ENCODE measurements at regions not wholly inside any gene's neighbourhood (a gene's known extent, or its start where the extent isn't known, plus 50 kb on each side); places are given as distances from the start of the nearest gene placed in this dataset.

DNA sequence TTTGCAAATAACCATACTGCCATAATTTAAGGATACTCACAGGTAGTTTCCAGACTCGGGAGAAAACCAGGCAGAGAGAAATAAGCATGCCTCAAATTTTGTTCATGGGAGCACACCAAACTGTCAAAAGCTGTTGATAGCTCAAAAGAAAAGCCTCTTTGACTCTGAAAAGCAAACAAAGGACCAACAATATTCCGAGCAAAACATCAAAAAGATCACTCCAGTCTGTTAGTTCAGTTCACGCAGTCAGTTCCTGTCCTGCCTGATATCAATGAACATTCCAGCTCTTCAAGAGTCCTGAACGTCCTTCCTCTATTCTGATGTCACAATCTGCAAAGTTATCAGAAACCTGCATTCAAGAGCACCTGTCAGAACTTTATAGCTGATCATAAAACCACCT, 78.7 kb downstream of the RRM2 start:
- DNase-seq (ENCODE audit: low spot score in 2 of 2) = no peak
- 86% methylated on average over 4 of the region's 4 CpGs for WGBS
- no peaks in the 10 kb centered on the region for H3K27me3 ChIP-seq
- no peaks in the 10 kb centered on the region for H3K4me1 ChIP-seq
- H3K36me3 ChIP-seq = no peaks in the 10 kb centered on the region
- no peak overlapping the region for H3K4me3 ChIP-seq
- H3K27ac ChIP-seq = no peak overlapping the region
- TF ChIP-seq POLR2AphosphoS5 (IDR thresholded peaks at IDR 0.05) (no peak), EP300 (IDR thresholded peaks at IDR 0.05) (no peak), POLR2A (IDR thresholded peaks at IDR 0.05) (no peak), CTCF (IDR thresholded peaks at IDR 0.05) (no peak)
- H3K9me3 ChIP-seq = no peaks in the 10 kb centered on the region

DNA sequence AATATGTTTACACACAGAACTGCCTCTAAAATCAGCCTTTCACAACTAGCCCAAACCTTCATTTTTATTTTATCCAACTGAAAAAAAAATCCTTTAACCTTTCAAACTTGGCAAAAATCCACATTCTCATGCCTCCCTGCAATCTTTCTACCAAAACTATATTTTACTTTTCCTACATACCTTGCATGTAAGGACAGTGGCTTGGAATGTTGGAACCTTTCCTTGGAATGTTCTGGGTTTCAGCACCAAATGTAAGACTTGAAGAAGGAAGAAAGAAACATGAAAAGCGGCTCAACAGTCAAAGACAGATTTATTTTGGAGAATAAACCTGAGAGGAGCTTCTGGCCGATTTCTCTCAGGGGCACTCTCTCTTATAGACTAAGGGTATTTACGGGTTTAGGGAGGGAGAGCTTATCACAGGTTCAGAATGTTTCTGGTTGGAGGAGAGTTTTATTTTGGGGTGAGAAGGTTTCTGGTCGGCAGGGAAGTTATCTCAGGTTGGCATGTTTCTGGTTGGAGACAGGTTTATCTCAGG, 79.7 kb downstream of the RRM2 start:
- TF ChIP-seq EP300 (IDR thresholded peaks at IDR 0.05) = no peak
- no peak for TF ChIP-seq POLR2A (IDR thresholded peaks at IDR 0.05)
- TF ChIP-seq POLR2AphosphoS5 (IDR thresholded peaks at IDR 0.05) = no peak
- TF ChIP-seq CTCF (IDR thresholded peaks at IDR 0.05) = no peak
- Histone ChIP-seq H3K4me1 (no peaks in the 10 kb centered on the region), H3K27ac (no peak overlapping the region), H3K36me3 (no peaks in the 10 kb centered on the region), H3K4me3 (no peak overlapping the region), H3K27me3 (no peaks in the 10 kb centered on the region), H3K9me3 (no peaks in the 10 kb centered on the region)
- WGBS = 73% methylated on average over 4 of the region's 4 CpGs
- DNase-seq (ENCODE audit: low spot score in 2 of 2) = no peak

DNA sequence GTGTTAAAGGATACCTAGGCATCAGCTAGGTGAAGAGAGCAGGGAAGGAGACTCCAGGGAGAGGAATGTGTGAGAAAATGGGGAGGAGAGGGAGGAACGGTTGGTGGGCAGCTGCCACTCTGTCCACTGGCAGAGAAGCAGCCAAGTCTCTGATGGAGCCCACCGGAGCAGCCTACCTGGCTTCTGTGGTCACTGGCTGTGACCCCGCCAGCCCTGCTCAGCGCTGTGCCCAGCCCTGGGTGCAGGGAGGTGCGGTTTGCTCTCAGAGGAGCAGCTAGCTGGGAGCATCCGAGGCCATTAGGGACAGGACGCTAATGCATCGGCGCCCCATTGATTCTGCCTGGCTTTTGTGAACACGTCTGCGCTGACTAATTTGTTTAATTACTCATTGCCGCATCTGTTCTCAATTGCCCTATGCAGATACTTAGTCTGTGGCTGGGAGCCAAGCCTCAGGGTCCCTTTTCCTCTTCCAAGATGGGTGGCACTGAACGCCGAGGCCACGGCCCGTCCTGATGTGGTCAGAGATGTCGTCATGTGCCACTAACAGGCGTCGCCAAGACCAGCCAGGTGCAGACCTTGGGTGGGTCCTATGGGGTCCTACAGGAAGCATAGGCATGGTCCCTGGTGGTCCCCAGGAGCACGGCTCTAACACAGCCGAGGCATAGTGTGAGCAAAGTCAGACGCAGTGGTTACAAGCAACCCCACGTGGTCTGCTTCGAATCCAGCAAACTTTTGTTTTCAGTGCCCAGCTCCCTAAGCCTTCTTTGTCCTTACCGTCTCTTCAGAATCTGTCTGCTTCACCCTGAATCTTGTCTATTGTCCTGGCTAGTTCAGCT, 82.0 kb downstream of the RRM2 start:
- TF ChIP-seq POLR2A (IDR thresholded peaks at IDR 0.05) = no peak
- no peak for TF ChIP-seq CTCF (IDR thresholded peaks at IDR 0.05)
- TF ChIP-seq EP300 (IDR thresholded peaks at IDR 0.05) = no peak
- TF ChIP-seq POLR2AphosphoS5 (IDR thresholded peaks at IDR 0.05) = no peak

DNA sequence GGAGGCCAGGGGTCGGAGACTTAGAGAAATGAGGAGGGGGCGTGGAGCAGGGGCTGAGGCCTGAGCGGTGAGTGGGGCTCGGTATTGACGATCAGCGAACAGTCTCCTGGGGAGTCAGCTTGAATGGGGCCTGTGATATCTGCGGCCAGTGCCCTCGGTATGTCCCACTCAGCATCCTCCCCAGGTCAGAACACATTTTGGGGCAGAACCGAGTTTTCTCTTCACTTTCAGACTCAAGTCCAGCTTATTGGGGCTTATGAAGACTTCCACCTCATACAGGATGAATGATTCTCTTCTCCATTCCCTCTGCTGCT, 82.6 kb downstream of the RRM2 start:
- WGBS = 94% methylated on average over 9 of the region's 9 CpGs
- no peak for TF ChIP-seq EP300 (IDR thresholded peaks at IDR 0.05)
- no peak for TF ChIP-seq POLR2A (IDR thresholded peaks at IDR 0.05)
- TF ChIP-seq CTCF (IDR thresholded peaks at IDR 0.05) = no peak
- TF ChIP-seq POLR2AphosphoS5 (IDR thresholded peaks at IDR 0.05) = no peak

More for the DNA sequence above, 82.0 kb downstream of the RRM2 start:
- no peaks in the 10 kb centered on the region for H3K27me3 ChIP-seq
- no peak for DNase-seq (ENCODE audit: low spot score in 2 of 2)
- no peak overlapping the region for H3K27ac ChIP-seq
- H3K9me3 ChIP-seq = no peaks in the 10 kb centered on the region
- H3K4me3 ChIP-seq = no peak overlapping the region
- no peaks in the 10 kb centered on the region for H3K4me1 ChIP-seq
- no peaks in the 10 kb centered on the region for H3K36me3 ChIP-seq
- WGBS = 66% methylated on average over 18 of the region's 25 CpGs

GRCh38 chr2:10208736-10209135, 86.2 kb downstream of the RRM2 start:
- H3K9me3 ChIP-seq = no peaks in the 10 kb centered on the region
- H3K4me3 ChIP-seq = no peak overlapping the region
- H3K27ac ChIP-seq = no peak overlapping the region
- no peaks in the 10 kb centered on the region for H3K27me3 ChIP-seq
- H3K4me1 ChIP-seq = no peaks in the 10 kb centered on the region
- 79% methylated on average over 5 of the region's 5 CpGs for WGBS
- TF ChIP-seq POLR2A (IDR thresholded peaks at IDR 0.05) (no peak), EP300 (IDR thresholded peaks at IDR 0.05) (no peak), POLR2AphosphoS5 (IDR thresholded peaks at IDR 0.05) (no peak), CTCF (IDR thresholded peaks at IDR 0.05) (no peak)
- no peak for DNase-seq (ENCODE audit: low spot score in 2 of 2)
- H3K36me3 ChIP-seq = no peaks in the 10 kb centered on the region

More for the DNA sequence above, 82.6 kb downstream of the RRM2 start:
- Histone ChIP-seq H3K9me3 (no peaks in the 10 kb centered on the region), H3K36me3 (no peaks in the 10 kb centered on the region), H3K27me3 (no peaks in the 10 kb centered on the region), H3K27ac (no peak overlapping the region), H3K4me1 (no peaks in the 10 kb centered on the region), H3K4me3 (no peak overlapping the region)
- no peak for DNase-seq (ENCODE audit: low spot score in 2 of 2)
